BLaER1 (cell line): ENCODE measurements at regions not wholly inside any gene's neighbourhood (a gene's known extent, or its start where the extent isn't known, plus 50 kb on each side); places are given as distances from the start of the nearest gene placed in this dataset.

Source experiments
- H3K27ac ChIP-seq: shearing (Covaris generic); formaldehyde crosslinking; 2 replicates; pipeline ENCODE4 v1.8.1; 2022
- H3K27me3 ChIP-seq: shearing (Covaris generic); formaldehyde crosslinking; 2 replicates; pipeline ENCODE4 v1.8.1; 2022
- H3K36me3 ChIP-seq: shearing (Covaris generic); formaldehyde crosslinking; 2 replicates; pipeline ENCODE4 v1.8.1; 2022
- H3K4me1 ChIP-seq: shearing (Covaris generic); formaldehyde crosslinking; 2 replicates; pipeline ENCODE4 v1.8.1; 2022
- H3K4me2 ChIP-seq: shearing (Covaris generic); formaldehyde crosslinking; 2 replicates; pipeline ENCODE4 v1.8.1; 2022
- H3K4me3 ChIP-seq: shearing (Covaris generic); formaldehyde crosslinking; 2 replicates; pipeline ENCODE4 v1.8.1; 2022
- H3K9ac ChIP-seq: shearing (Covaris generic); formaldehyde crosslinking; 2 replicates; pipeline ENCODE4 v1.8.1; 2022
- H3K9me3 ChIP-seq: shearing (Covaris generic); formaldehyde crosslinking; 2 replicates; pipeline ENCODE4 v1.8.1; 2022
- H4K20me1 ChIP-seq: shearing (Covaris generic); formaldehyde crosslinking; 2 replicates; pipeline ENCODE4 v1.8.1; 2022
- Cebpa-rat ChIP-seq: shearing (Covaris generic); IDR thresholded peaks from 2 replicates; pipeline ENCODE4 v1.8.1; 2022

DNA sequence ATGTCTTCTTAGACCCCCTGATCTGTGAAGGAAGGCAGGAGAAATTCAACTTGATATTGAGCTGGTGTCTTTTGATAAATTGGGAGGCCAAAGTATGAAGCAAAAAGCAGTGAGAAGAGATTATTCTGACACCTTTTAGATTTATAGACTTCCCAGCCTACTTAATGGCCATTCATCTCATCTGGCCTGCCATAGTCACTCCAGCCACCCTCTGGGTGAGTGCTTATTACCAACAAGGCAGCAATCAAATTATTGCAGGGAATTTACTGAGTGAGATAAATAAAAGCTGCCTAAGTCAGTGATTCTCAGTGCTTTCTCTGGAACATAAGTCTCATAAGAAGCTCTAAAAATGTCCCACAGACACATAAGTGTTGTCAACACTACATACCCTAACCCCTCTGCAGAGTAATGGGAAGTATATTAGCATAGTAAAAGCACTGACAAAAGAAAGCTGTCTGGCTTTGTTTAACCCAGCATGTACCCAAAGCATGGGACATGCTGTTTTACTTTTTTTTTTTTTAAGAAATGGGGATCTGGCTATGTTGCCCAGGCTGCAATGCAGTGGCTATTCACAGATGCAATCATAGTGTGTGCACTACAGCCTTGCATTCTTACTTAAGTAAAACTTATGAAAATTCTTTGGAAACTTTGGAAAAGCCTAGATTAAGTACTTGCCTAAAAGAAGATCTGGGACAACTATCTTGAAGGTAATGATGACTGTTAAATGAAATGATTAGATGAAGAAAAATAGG, 725.3 kb downstream of the TUSC7 start:
- Histone ChIP-seq H4K20me1 (no peaks in the 10 kb centered on the region), H3K27ac (no peak overlapping the region), H3K9me3 (no peaks in the 10 kb centered on the region), H3K27me3 (no peaks in the 10 kb centered on the region), H3K4me3 (no peak overlapping the region), H3K36me3 (no peaks in the 10 kb centered on the region), H3K4me2 (no peak overlapping the region), H3K9ac (no peak overlapping the region), H3K4me1 (peaks cover 8% of the 10 kb centered on the region; the same call in 1 of the 2 replicates)
- no peak for TF ChIP-seq Cebpa-rat

DNA sequence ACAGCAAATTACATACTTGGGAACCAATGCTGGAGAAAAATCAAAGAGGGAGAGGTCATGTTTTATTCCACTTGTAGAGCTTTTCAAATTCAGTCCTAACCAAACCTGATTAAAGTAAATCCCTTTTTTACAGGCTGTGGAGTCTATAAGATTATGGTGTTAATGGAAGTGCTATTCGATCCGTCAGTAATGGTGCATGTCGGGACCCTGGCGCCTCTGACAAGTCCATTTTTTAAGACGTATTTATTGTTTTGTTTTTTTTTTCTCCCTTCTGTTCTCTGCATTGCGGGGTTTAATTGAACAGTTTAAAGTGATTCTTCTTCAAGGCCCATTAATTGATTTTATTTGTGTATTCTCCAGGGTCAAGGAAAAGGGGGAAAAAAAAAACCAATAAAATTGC, 725.9 kb downstream of the TUSC7 start:
- Histone ChIP-seq H3K9me3 (no peaks in the 10 kb centered on the region), H4K20me1 (no peaks in the 10 kb centered on the region), H3K27me3 (no peaks in the 10 kb centered on the region), H3K4me2 (no peak overlapping the region), H3K36me3 (no peaks in the 10 kb centered on the region), H3K9ac (no peak overlapping the region), H3K4me3 (no peak overlapping the region), H3K4me1 (peaks cover 8% of the 10 kb centered on the region; the same call in 1 of the 2 replicates), H3K27ac (no peak overlapping the region)
- no peak for TF ChIP-seq Cebpa-rat

DNA sequence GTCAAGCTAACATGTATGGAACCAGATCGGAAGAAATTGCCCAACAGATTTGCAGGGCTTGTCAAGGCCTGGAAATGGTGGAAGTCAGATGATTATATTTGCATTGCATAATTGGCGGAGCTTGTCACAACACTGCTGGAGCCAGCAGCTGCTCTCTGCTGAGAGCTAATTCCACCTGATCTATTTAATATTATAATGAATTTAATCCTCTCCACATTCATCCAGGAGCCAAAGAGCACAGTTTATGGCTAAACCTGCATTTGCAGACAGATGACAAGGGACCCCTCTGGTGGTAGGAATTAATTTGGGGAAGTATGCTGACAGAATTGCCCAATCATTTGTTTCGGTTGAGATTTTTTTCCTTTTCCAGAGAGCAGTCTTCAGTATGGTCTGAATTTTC, 730.2 kb downstream of the TUSC7 start:
- Histone ChIP-seq H3K9me3 (no peaks in the 10 kb centered on the region), H3K4me2 (no peak overlapping the region), H3K9ac (no peak overlapping the region), H4K20me1 (no peaks in the 10 kb centered on the region), H3K27me3 (no peaks in the 10 kb centered on the region), H3K27ac (no peak overlapping the region), H3K36me3 (no peaks in the 10 kb centered on the region), H3K4me1 (no peaks in the 10 kb centered on the region), H3K4me3 (no peak overlapping the region)
- TF ChIP-seq Cebpa-rat, result no peak

DNA sequence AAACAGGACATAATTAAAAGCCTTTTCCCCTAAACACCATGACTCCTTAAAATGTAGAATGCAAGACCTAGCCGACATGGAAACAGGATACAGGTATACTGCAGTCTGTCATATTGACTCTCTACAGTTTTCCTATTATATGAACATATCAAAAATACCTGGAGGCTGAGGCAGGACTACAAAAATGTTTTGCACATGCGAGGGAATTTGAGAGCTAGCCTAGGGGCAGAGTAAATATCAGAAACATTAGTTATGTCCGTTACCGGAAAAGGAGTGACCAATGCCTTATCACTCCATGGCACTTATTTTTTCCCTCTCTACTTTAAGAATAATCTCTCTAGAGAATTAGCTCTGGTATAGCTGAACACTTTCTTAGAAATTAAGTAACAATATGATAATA, 732.3 kb downstream of the TUSC7 start:
- Histone ChIP-seq H3K9me3 (no peaks in the 10 kb centered on the region), H3K9ac (no peak overlapping the region), H3K27ac (no peak overlapping the region), H3K4me2 (no peak overlapping the region), H3K4me1 (no peaks in the 10 kb centered on the region), H3K36me3 (no peaks in the 10 kb centered on the region), H3K27me3 (no peaks in the 10 kb centered on the region), H4K20me1 (no peaks in the 10 kb centered on the region), H3K4me3 (no peak overlapping the region)
- no peak for TF ChIP-seq Cebpa-rat

DNA sequence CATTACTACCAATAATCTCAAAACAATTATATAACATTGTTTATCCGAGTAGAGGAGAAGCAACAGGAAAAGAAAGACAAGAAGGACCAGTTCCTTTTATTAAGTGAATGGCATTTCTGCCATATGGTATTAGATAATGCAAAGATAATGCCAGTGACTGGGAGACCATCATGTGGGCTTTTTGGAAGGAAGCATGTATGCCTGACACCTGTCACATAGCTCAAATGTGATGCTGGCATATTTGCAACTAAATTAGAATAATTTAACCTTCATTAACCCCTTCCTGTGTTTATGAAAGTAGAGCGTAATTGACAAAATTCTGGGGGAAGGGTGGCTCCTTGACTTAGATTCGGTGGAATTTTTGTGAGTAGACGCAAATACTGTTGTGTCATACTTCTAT, 733.0 kb downstream of the TUSC7 start:
- no peaks in the 10 kb centered on the region for H4K20me1 ChIP-seq
- no peaks in the 10 kb centered on the region for H3K36me3 ChIP-seq
- H3K4me3 ChIP-seq, result no peak overlapping the region
- H3K27ac ChIP-seq, result no peak overlapping the region
- H3K4me1 ChIP-seq, result no peaks in the 10 kb centered on the region
- no peak for TF ChIP-seq Cebpa-rat
- H3K9me3 ChIP-seq, result no peaks in the 10 kb centered on the region
- H3K27me3 ChIP-seq, result no peaks in the 10 kb centered on the region
- H3K4me2 ChIP-seq, result no peak overlapping the region
- H3K9ac ChIP-seq, result no peak overlapping the region

DNA sequence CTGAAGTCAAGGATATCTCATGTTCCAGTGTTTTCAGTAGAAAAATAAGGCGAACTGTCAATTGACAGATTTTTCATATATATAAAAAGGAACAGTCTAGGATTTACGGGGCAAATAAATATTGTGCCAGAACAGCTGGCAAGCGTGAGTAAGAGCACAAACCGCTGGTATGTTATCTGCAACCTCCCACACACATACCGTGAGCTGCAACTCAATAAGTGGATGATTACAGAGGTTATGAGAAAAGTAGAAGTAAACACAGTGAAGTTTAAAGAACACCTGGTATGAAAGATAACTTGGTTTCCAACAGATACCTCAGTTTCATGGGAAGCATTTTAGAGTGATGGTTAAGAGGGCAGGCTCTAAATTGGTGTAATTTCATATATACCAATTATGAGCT, 733.4 kb downstream of the TUSC7 start:
- Histone ChIP-seq H3K4me1 (no peaks in the 10 kb centered on the region), H3K27ac (no peak overlapping the region), H3K4me3 (no peak overlapping the region), H3K9me3 (no peaks in the 10 kb centered on the region), H3K27me3 (no peaks in the 10 kb centered on the region), H3K36me3 (no peaks in the 10 kb centered on the region), H3K4me2 (no peak overlapping the region), H4K20me1 (no peaks in the 10 kb centered on the region), H3K9ac (no peak overlapping the region)
- no peak for TF ChIP-seq Cebpa-rat

DNA sequence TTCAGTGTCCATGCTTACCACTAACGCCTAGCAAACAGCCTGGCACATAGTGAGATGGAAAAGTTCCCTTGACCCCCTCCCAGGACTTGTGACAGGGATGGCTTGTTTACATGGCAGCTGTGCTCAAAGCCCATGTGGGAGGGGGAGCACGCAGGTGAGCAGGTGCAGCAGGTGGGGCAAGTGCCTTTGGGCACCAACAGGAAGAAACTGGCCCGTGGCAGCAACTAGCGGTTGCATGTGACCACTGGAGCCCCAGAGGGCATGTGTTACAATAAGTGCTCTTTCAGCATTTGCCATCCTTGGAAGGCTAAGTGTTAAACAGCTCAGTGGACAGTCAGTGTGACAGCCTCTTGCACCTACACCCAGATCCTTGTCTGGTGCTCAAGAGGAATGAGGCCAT, 734.6 kb downstream of the TUSC7 start:
- Histone ChIP-seq H3K9me3 (no peaks in the 10 kb centered on the region), H4K20me1 (no peaks in the 10 kb centered on the region), H3K27me3 (no peaks in the 10 kb centered on the region), H3K4me2 (no peak overlapping the region), H3K27ac (no peak overlapping the region), H3K4me1 (no peaks in the 10 kb centered on the region), H3K9ac (no peak overlapping the region), H3K36me3 (no peaks in the 10 kb centered on the region), H3K4me3 (no peak overlapping the region)
- TF ChIP-seq Cebpa-rat, result no peak

DNA sequence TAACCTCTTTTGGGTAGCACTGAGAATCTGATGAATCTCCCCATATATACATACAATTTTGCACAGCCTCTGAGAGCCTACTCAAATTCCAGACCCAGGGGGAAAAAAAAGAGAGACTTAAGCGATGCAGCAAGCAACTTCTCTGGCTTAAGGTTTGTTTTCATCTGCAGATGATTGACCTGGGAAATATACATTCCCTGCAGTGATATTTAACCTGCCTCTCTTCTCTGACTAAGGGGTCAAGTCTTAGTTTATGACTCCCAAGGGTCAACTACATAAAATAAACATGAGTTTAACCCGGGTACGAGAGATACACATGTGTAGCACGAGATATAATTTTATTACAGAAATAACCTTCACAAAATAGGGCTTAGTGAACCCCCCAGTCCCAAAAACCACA, 737.8 kb downstream of the TUSC7 start:
- Histone ChIP-seq H4K20me1 (no peaks in the 10 kb centered on the region), H3K4me1 (no peaks in the 10 kb centered on the region), H3K9me3 (no peaks in the 10 kb centered on the region), H3K4me2 (no peak overlapping the region), H3K9ac (no peak overlapping the region), H3K4me3 (no peak overlapping the region), H3K27ac (no peak overlapping the region), H3K27me3 (no peaks in the 10 kb centered on the region), H3K36me3 (no peaks in the 10 kb centered on the region)
- TF ChIP-seq Cebpa-rat, result no peak

DNA sequence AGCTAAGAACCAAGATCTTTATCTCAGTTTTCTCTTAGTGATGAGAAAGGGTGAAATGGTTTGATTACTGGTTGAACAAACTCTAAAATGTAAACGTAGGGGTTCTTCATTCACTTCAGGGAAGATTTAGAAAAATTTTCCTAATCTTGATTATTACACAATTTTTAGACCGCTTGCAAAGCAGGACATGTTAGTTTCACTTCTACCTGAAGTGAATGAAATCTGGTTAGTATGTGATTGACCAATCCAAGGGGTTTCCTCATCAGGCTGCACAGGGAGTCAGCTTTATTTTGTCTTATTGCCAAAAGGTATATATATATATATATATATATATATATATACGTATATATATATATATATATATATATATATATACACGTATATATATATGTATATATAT, 740.4 kb downstream of the TUSC7 start:
- no peaks in the 10 kb centered on the region for H4K20me1 ChIP-seq
- H3K9me3 ChIP-seq, result no peaks in the 10 kb centered on the region
- no peak overlapping the region for H3K27ac ChIP-seq
- peaks cover 6% of the 10 kb centered on the region; the same call in 1 of the 2 replicates for H3K4me1 ChIP-seq
- H3K4me2 ChIP-seq, result no peak overlapping the region
- no peaks in the 10 kb centered on the region for H3K36me3 ChIP-seq
- no peak overlapping the region for H3K9ac ChIP-seq
- no peak overlapping the region for H3K4me3 ChIP-seq
- H3K27me3 ChIP-seq, result no peaks in the 10 kb centered on the region
- no peak for TF ChIP-seq Cebpa-rat

DNA sequence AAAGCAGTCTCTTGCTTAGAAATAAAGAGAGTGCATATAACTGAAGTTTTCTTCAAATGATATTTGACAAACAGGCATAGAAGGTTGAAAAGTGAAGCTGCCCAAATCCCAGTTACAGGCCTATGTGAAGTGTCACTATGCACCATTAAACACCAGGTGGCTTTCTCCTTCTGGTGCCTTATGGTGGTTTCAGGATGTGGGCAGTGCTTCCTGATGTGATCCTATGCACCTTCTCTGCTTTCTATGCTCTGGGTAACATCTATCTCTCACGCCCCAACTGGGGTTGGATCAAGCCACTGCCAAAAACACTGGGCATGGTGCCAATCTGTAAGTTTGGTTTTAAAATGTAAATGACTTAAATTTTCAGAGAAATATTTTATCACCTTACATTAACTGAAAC, 744.7 kb downstream of the TUSC7 start:
- TF ChIP-seq Cebpa-rat, result no peak
- Histone ChIP-seq H3K9ac (no peak overlapping the region), H3K36me3 (no peaks in the 10 kb centered on the region), H3K4me1 (peaks cover 6% of the 10 kb centered on the region; the same call in 1 of the 2 replicates), H3K4me2 (no peak overlapping the region; the same call in 1 of the 2 replicates), H3K9me3 (no peaks in the 10 kb centered on the region), H3K27ac (no peak overlapping the region), H3K27me3 (no peaks in the 10 kb centered on the region), H4K20me1 (no peaks in the 10 kb centered on the region), H3K4me3 (no peak overlapping the region)

DNA sequence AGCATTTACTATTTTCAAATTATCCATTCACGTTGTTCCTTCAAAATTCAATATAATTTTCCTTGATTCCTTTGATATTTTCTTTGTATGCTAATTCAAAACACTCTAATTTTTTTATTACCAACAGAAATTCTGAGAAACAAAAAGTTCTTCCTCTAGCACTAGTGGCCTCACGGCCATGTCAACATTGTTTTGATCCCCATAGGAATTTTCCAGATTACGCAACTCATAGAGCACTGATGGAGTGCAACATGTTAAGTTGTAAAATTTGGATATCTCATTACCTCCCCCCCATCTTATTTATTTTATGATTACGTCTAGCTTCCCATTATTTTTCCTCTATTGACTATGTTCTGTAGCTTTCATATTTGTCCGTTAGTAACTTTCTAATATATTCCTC, 745.3 kb downstream of the TUSC7 start:
- Histone ChIP-seq H3K4me2 (no peak overlapping the region), H3K9me3 (no peaks in the 10 kb centered on the region), H3K27ac (no peak overlapping the region), H3K9ac (no peak overlapping the region), H3K27me3 (no peaks in the 10 kb centered on the region), H3K4me3 (no peak overlapping the region), H3K4me1 (peaks cover 6% of the 10 kb centered on the region; the same call in 1 of the 2 replicates), H4K20me1 (no peaks in the 10 kb centered on the region), H3K36me3 (no peaks in the 10 kb centered on the region)
- TF ChIP-seq Cebpa-rat, result no peak; the same call in 1 of the 2 replicates
